Gastroesophageal sphincter (tissue), 3 donors: ENCODE measurements at regions not wholly inside any gene's neighbourhood (a gene's known extent, or its start where the extent isn't known, plus 50 kb on each side); places are given as distances from the start of the nearest gene placed in this dataset.

ENCODE experiments used
- CTCF ChIP-seq, 4 experiments: fragments of 200-600 bp in 2 of 4; fragments of 450-650 bp in 2 of 4; sonication (generic) in 1 of 4; IDR thresholded peaks; one replicate each; pipeline ENCODE4 v1.5.1; 2017 to 2019; ENCODE audit warnings: antibody characterized with exemption in 4 of 4, mild to moderate bottlenecking in 2 of 4, moderate library complexity in 2 of 4
- POLR2A ChIP-seq, 2 donors: fragments of 450-650 bp; IDR thresholded peaks; one replicate each; pipeline ENCODE4 v1.6.1; 2017; ENCODE audit warnings: antibody characterized with exemption in 2 of 2, mild to moderate bottlenecking in 2 of 2, moderate library complexity in 1 of 2

- TF ChIP-seq CTCF (IDR thresholded peaks at IDR 0.05) (no peak), POLR2A (IDR thresholded peaks at IDR 0.05) (no peak)
Observed at GRCh38 chr12:48261773-48262172, 58.7 kb upstream of the OR10AD1 start.
